Endothelial cell of umbilical vein (primary cell): ENCODE measurements at regions not wholly inside any gene's neighbourhood (a gene's known extent, or its start where the extent isn't known, plus 50 kb on each side); places are given as distances from the start of the nearest gene placed in this dataset.

Experiments used
- BruUV-seq: library from RNA; stranded (reverse); fragments of 400-500 nt; replicated peaks from 2 replicates; lab custom pipeline; 2021; lab: Mats Ljungman, UMichigan
- CTCF ChIA-PET: fragments of 300-600, 350-600 bp; sonication (Branson Sonifier 250); formaldehyde crosslinking; loops from one replicate; lab custom pipeline; 2021; ENCODE audit warnings: antibody characterized with exemption, inconsistent platforms; lab: Charles Lee
- POLR2A ChIA-PET: fragments of 300-600, 350-600 bp; sonication (Branson Sonifier 250); formaldehyde crosslinking; loops from one replicate; lab custom pipeline; 2021; ENCODE audit warnings: antibody characterized with exemption, inconsistent platforms; lab: Charles Lee
- DNase-seq: peaks from one replicate; pipeline ENCODE4 v3.0.0-alpha.2; 2011; ENCODE audit warnings: low read depth, low spot score
- FAIRE-seq: peaks from 2 replicates; lab custom pipeline; 2011; peaks lifted over from hg19 to GRCh38; lab: Jason Lieb, UNC
- H2AFZ ChIP-seq: 2 replicates; pipeline ENCODE4 v1.6.0; 2012; ENCODE audit warnings: low read depth, low read length, control low read depth, inconsistent platforms
- H3K27ac ChIP-seq: 2 replicates; pipeline ENCODE4 v1.5.1; 2011; ENCODE audit warnings: low read depth, mild to moderate bottlenecking, control low read depth, low read length, moderate library complexity; ENCODE audit not compliant: insufficient read depth
- H3K27me3 ChIP-seq, 2 experiments: 2 replicates each; pipeline versions ENCODE4 v1.6.0 to v1.6.1; 2011; ENCODE audit warnings: low read length in 2 of 2, mixed read lengths in 1 of 2; ENCODE audit not compliant: control insufficient read depth in 2 of 2, insufficient read depth in 2 of 2
- H3K36me3 ChIP-seq, 2 experiments: 2 replicates in 1 of 2; 3 replicates in 1 of 2; pipeline ENCODE4 v1.5.1; 2011; ENCODE audit warnings: low read length in 2 of 2, mild to moderate bottlenecking in 1 of 2, moderate library complexity in 1 of 2; ENCODE audit not compliant: control insufficient read depth in 2 of 2, insufficient read depth in 2 of 2; ENCODE audit errors: extremely low read depth in 1 of 2
- H3K4me1 ChIP-seq: 3 replicates; pipeline ENCODE4 v1.5.1; 2011; ENCODE audit warnings: mild to moderate bottlenecking, low read length; ENCODE audit not compliant: control insufficient read depth, insufficient read depth; ENCODE audit errors: extremely low read depth
- H3K4me2 ChIP-seq: 2 replicates; pipeline ENCODE4 v1.6.1; 2011; ENCODE audit warnings: low read length, control low read depth, mixed read lengths; ENCODE audit not compliant: insufficient read depth
- H3K4me3 ChIP-seq, 3 experiments: fragments of 200-600 bp in 1 of 3; sonication (generic), shearing (Covaris generic) in 1 of 3; replicated peaks in 1 of 3; 2 replicates each; pipeline ENCODE4 v1.5.1; 2011 to 2016; ENCODE audit warnings: control low read depth in 3 of 3, low read length in 3 of 3, mild to moderate bottlenecking in 2 of 3, inconsistent platforms in 1 of 3, low read depth in 1 of 3, moderate library complexity in 1 of 3; ENCODE audit not compliant: insufficient read depth in 1 of 3
- H3K79me2 ChIP-seq: 2 replicates; pipeline ENCODE4 v1.6.0; 2012; ENCODE audit warnings: low read length, inconsistent platforms; ENCODE audit not compliant: control insufficient read depth, insufficient read depth
- H3K9ac ChIP-seq: replicated peaks from 2 replicates; pipeline ENCODE3; 2011; ENCODE audit warnings: low read length, control low read depth; ENCODE audit not compliant: insufficient read depth; ENCODE audit errors: extremely low read depth
- H3K9me1 ChIP-seq: replicated peaks from 3 replicates; pipeline ENCODE4 v1.6.0; 2011; ENCODE audit warnings: mild to moderate bottlenecking, low read length; ENCODE audit not compliant: control insufficient read depth, insufficient read depth; ENCODE audit errors: extremely low read depth
- H3K9me3 ChIP-seq: replicated peaks from 2 replicates; pipeline ENCODE4 v1.5.1; 2012; ENCODE audit warnings: low read length, inconsistent platforms; ENCODE audit not compliant: control insufficient read depth, insufficient read depth
- H4K20me1 ChIP-seq: replicated peaks from 2 replicates; pipeline ENCODE3; 2011; ENCODE audit warnings: mild to moderate bottlenecking, low read length; ENCODE audit not compliant: control insufficient read depth, insufficient read depth; ENCODE audit errors: extremely low read depth
- EZH2 ChIP-seq: IDR thresholded peaks from 2 replicates; pipeline ENCODE4 v1.6.1; 2012; ENCODE audit warnings: borderline replicate concordance, low read depth, mild to moderate bottlenecking, moderate library complexity, low read length, inconsistent platforms; ENCODE audit not compliant: severe bottlenecking
- FOS ChIP-seq: IDR thresholded peaks from 2 replicates; pipeline ENCODE4 v1.6.1; 2011; ENCODE audit warnings: mild to moderate bottlenecking, low read length, moderate library complexity, borderline replicate concordance; ENCODE audit not compliant: insufficient read depth
- GATA2 ChIP-seq: IDR thresholded peaks from 2 replicates; pipeline ENCODE4 v1.7.0; 2011; ENCODE audit warnings: low read depth, mild to moderate bottlenecking, moderate library complexity, mixed read lengths, low read length; ENCODE audit not compliant: insufficient read length, insufficient read depth
- JUN ChIP-seq: IDR thresholded peaks from 2 replicates; pipeline ENCODE4 v1.6.1; 2011; ENCODE audit warnings: borderline replicate concordance, low read depth; ENCODE audit not compliant: insufficient read length, insufficient read depth
- MAX ChIP-seq: IDR thresholded peaks from 2 replicates; pipeline ENCODE4 v1.6.1; 2011; ENCODE audit not compliant: insufficient read depth, insufficient read length
- MYC ChIP-seq: IDR thresholded peaks from one replicate; pipeline ENCODE4 v1.6.1; 2011; ENCODE audit warnings: mild to moderate bottlenecking, low read depth, low read length
- POLR2A ChIP-seq: IDR thresholded peaks from 2 replicates; pipeline ENCODE4 v1.6.1; 2012; ENCODE audit warnings: low read depth, mild to moderate bottlenecking, control low read depth, low read length
- POLR2AphosphoS5 ChIP-seq: IDR thresholded peaks from 2 replicates; pipeline ENCODE4 v1.6.1; 2012; ENCODE audit warnings: low read depth, mild to moderate bottlenecking, control low read depth, low read length, moderate library complexity; ENCODE audit not compliant: insufficient read depth
- dilution Hi-C: fragments of 300-500 bp; cut with MboI; formaldehyde crosslinking; loops from one replicate; pipeline ENCODE4 v1.15.0; 2019; ENCODE audit warnings: low sequenced_read_pairs; ENCODE audit not compliant: extremely low pct_ligation_motif_present
- intact Hi-C: fragments of 100-400 bp; cut with micrococcal nuclease; formaldehyde crosslinking; loops from one replicate; pipeline ENCODE4 v1.10.0; 2022
- TF ChIP-seq, protein P1 (sequence below), 2 donors: IDR thresholded peaks; 1 replicate in 1 of 2; 2 replicates in 1 of 2; pipeline ENCODE4 v1.5.1; 2011; ENCODE audit warnings: low read length in 2 of 2, mild to moderate bottlenecking in 2 of 2, moderate library complexity in 2 of 2, control low read depth in 1 of 2, inconsistent platforms in 1 of 2, low read depth in 1 of 2; ENCODE audit not compliant: insufficient read depth in 1 of 2; ENCODE audit errors: extremely low read depth in 1 of 2

DNA sequence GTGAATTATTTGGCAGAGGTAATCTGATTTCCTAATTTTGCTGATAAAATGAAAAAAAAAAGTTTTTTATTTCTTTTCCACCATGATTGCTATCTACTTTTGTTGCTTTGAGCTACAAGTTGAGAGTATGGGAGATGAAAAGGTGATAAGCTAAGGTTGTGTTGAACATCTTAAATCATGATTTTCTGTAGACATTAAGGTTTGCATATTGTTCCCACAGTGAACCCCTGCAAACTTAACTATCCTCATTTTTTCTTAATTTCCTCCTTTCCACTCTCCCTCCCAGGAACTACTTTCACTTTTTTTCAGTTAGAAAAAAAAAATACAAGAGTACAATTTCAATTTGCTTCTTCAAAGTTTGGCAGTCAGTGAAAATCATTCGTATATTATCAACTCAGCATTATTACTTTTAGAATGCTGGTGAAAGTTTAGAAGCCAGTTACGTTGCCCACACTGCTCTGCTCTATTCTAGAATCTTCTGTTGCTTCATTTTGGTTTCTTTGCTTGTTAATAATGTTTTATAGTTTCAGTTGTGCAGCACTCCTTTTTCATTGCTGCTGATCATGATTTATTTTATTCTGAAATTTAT lies 673.8 kb upstream of the CITED2 start:
- FAIRE-seq (no peak), DNase-seq (no peak)
- TF ChIP-seq FOS (no peak), POLR2A (no peak), MAX (no peak), JUN (no peak), EZH2 (no peak), GATA2 (no peak), POLR2AphosphoS5 (no peak), MYC (no peak)
- TF ChIP-seq, protein P1, sequence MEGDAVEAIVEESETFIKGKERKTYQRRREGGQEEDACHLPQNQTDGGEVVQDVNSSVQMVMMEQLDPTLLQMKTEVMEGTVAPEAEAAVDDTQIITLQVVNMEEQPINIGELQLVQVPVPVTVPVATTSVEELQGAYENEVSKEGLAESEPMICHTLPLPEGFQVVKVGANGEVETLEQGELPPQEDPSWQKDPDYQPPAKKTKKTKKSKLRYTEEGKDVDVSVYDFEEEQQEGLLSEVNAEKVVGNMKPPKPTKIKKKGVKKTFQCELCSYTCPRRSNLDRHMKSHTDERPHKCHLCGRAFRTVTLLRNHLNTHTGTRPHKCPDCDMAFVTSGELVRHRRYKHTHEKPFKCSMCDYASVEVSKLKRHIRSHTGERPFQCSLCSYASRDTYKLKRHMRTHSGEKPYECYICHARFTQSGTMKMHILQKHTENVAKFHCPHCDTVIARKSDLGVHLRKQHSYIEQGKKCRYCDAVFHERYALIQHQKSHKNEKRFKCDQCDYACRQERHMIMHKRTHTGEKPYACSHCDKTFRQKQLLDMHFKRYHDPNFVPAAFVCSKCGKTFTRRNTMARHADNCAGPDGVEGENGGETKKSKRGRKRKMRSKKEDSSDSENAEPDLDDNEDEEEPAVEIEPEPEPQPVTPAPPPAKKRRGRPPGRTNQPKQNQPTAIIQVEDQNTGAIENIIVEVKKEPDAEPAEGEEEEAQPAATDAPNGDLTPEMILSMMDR (IDR thresholded peaks at IDR 0.05; ENCODE audit: extremely low read depth in 1 of 2, insufficient read depth in 1 of 2, low read depth in 1 of 2, low read length in 2 of 2): no peak
- Histone ChIP-seq H3K9me1 (no peaks in the 10 kb centered on the region), H3K9ac (no peak overlapping the region), H3K4me2 (no peak overlapping the region), H2AFZ (no peak overlapping the region), H3K27ac (no peak overlapping the region), H3K27me3 (no peaks in the 10 kb centered on the region), H3K36me3 (no peaks in the 10 kb centered on the region), H3K4me3 (no peak overlapping the region), H3K4me1 (peaks cover 7% of the 10 kb centered on the region), H3K9me3 (no peaks in the 10 kb centered on the region), H4K20me1 (no peaks in the 10 kb centered on the region), H3K79me2 (no peaks in the 10 kb centered on the region)
- BruUV-seq: no TSS peak
- ChIA-PET CTCF (interaction anchor here (1.2 kb wide), 1 partner anchor 105 kb away, joined by 3 read pairs; no protein-coding TSS in a partner anchor), POLR2A (no interaction called here)
- dilution Hi-C loops (no loop called here), intact Hi-C loops (no loop called here)
